GM21447 (cell line): ENCODE measurements at regions not wholly inside any gene's neighbourhood (a gene's known extent, or its start where the extent isn't known, plus 50 kb on each side); places are given as distances from the start of the nearest gene placed in this dataset.
"Not testable (repeated sequence)": the region's sequence is repeated elsewhere in the genome, so short reads cannot be mapped to it uniquely, and the experiment has no call there.

Experiments used
- ATAC-seq: cut with Tn5 transposase; IDR thresholded peaks from one replicate; pipeline ENCODE4 v1.9.1; 2021; ENCODE audit not compliant: unreplicated experiment

- no peak for ATAC-seq
These were observed 240.8 kb upstream of the DDX53 start for GRCh38 chrX:22758807-22759481.

- ATAC-seq = no peak
These were observed 239.2 kb upstream of the DDX53 start for GRCh38 chrX:22760513-22761057.

GRCh38 chrX:22788221-22788620 is 211.5 kb upstream of the DDX53 start:
- ATAC-seq = no peak

DNA sequence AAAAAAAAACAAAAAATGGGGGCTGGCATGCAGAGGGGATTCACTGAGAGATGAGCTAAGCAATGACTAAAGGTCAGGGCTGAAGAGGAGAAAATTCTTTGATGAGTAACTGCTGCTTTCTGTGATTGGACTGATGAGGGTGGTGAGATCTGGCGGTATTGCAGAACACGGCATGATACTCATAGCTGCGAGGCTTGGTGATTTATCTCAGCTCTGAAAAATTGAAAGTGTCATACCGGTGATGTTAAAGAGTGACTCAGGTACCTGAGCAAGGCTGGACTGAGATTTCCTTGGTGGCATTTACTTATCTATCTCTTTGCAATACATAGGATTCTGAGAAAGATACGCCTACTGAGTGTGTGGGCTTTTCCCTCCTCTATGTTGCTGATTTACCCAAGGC is 204.1 kb upstream of the DDX53 start:
- no peak for ATAC-seq

DNA sequence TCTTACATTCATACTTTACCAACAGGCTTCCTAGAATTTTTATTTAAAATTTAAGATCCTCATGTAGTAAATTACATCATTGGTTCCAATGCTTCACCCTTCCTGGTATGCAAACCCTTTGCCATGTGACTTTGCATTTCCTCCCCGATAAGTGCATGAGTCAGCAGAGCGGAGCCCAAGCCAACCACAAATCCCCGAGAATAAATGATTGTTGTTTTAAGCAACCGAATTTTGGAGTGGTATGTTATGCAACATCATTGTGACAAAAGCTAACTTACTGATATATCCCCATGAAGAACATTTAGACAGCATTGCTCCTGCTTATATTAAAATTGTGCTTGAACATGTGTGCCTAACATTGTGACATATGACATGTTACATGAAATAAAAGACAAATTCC is 199.4 kb upstream of the DDX53 start:
- no peak for ATAC-seq

- no peak for ATAC-seq
These were observed 199.0 kb upstream of the DDX53 start for GRCh38 chrX:22800806-22801205.

GRCh38 chrX:22803353-22803752 is 196.4 kb upstream of the DDX53 start:
- ATAC-seq = no peak

GRCh38 chrX:22810876-22811275 is 188.9 kb upstream of the DDX53 start:
- ATAC-seq = no peak

DNA sequence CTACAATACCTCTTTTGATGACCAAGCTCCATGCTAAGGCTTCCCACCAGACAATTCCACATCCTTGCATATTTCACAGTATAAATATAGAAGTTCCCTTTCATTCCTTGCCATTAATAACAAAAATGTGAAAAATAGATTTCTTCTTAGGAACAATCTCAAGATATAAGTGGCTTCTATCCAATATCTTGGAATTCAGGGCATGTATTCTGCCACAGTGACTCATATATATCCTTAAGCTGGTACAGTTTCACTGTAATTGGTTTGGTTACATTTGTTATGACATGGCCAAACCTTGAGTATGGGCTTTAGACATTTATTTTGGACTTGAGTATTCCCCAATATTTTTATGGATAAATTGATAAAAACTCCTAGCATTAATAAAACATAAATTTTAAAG is 181.7 kb upstream of the DDX53 start:
- ATAC-seq = no peak

DNA sequence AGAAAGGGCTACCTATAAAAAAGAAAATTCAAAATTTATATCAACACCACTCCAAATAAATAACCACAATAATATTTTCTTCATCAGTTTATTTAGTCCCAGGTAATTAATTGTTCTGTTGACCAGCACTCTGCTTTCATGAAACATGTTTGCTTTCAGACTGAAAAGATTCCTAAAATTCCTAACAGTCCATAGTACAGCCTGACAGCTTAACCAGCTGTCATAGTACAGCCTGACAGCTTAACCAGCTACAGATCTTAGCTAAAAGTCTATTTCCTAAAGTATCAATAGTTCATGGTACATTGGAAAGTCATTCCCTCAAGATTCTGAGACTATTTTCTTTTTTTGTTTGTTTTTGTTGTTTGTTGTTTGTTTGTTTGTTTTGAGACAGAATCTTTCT is 144.1 kb upstream of the DDX53 start:
- ATAC-seq = no peak

GRCh38 chrX:22859642-22860041 is 140.1 kb upstream of the DDX53 start:
- ATAC-seq = no peak

- not testable (repeated sequence) for ATAC-seq
These were observed 133.0 kb upstream of the DDX53 start for GRCh38 chrX:22866801-22867200.

- ATAC-seq = no peak
These were observed 117.2 kb upstream of the DDX53 start for GRCh38 chrX:22882543-22882942.

- no peak for ATAC-seq
These were observed 109.9 kb upstream of the DDX53 start for GRCh38 chrX:22889819-22890218.

GRCh38 chrX:22912616-22913015 is 87.1 kb upstream of the DDX53 start:
- no peak for ATAC-seq

GRCh38 chrX:22922961-22923360 is 76.8 kb upstream of the DDX53 start:
- no peak for ATAC-seq

GRCh38 chrX:22934640-22935039 is 65.1 kb upstream of the DDX53 start:
- ATAC-seq = no peak

DNA sequence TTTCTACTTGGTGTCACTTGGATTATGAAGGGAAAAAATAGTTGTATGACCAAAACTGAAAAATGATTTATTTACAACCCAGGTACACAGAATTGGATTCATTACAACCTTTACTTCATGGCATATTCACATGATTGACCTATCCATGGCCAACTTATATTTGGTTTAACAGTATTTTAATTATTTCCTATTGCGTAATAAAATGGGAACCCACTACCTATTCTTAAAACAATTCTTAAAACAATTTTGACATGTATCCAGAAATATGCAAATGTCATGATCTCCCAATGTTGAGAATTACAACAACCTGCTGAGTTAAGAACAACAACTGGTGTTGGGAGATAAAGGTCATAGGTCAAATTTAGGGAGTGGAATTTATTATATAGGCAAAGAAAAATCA is 54.8 kb upstream of the DDX53 start:
- ATAC-seq = no peak
